GM19395 (cell line): ENCODE measurements at regions not wholly inside any gene's neighbourhood (a gene's known extent, or its start where the extent isn't known, plus 50 kb on each side); places are given as distances from the start of the nearest gene placed in this dataset.

Source experiments
- ATAC-seq: cut with Tn5 transposase; IDR thresholded peaks from one replicate; pipeline ENCODE4 v1.9.1; 2021; ENCODE audit warnings: mild to moderate bottlenecking, moderate library complexity; ENCODE audit not compliant: unreplicated experiment

- ATAC-seq, result no peak
Measured at GRCh38 chr12:38547586-38547985, 231.0 kb downstream of the ALG10B start.

GRCh38 chr12:38555620-38556591 is 239.3 kb downstream of the ALG10B start:
- ATAC-seq, result no peak

DNA sequence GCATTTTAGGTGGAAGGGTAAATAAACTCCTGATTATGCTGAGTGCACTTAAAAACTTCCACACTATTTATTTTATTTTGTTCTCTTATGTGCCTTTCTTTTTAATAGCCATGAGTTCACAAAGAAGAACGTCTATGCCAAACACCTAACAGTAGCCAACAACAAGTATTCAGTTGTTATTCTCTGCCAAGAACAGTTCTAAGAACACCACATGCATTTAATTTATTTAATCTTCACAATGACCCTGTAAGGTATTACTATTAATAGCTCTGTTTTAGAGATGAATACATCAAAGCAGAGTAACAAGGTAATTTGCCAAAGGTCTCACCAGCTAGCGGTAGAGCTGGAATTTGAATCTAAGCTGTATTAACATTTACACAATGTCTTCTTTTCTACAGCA is 240.1 kb downstream of the ALG10B start:
- ATAC-seq, result no peak

DNA sequence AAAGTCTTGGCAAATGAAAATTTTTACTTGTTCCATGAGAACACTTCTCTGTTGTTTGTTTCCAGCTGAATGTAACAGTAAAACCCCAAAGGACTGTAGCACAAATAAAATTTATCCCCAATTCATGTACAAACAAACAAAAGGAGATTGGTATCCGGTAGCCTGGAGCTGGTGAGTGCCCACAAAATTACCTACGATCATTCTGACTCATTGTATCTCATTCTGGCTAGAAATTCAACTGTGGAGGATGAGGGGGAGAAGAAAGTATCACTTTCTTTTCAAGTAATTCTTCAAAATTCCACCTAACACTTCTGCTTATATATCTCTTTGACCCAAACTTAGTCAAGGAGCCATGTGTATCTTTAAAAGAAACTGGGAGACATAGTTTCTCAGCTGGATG is 268.5 kb downstream of the ALG10B start:
- ATAC-seq, result no peak

DNA sequence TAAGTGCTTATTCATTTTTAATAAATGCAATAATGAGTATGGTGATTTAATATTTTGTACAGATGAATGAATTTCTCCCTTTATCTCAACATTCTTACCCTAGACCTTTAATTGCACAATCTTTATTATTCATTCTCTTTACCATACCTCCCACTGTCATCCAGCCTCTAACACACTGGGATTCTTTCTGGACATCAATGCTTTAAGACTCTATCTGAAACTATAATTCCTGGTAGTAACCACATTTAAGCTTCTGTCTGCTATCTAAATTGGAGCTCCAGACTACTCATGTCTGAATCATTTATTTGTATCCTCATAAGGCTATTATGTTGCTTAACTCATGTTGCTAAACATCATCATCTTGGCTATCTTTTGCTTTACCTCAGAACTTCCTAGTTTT is 270.2 kb downstream of the ALG10B start:
- no peak for ATAC-seq

DNA sequence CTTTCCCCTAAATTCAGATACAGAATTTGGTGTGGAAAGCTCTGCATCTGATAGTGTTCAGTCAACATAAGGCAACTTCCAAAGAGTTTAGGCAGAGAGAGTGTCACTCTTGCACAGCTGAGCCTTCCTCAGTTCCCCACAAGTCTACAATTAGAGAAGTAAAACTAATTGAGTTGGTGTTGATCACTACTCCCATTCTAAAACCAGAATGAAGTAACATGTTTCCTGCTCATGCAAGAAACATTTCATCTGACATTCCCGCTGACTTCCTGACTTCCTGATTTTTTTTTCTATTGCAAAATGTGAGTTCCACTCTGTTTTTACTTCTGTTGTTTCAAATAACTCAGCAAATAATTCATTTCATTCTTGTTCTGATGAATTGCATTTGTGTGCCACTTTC is 271.0 kb downstream of the ALG10B start:
- no peak for ATAC-seq

- no peak for ATAC-seq
Measured at GRCh38 chr12:38588624-38589305, 272.2 kb downstream of the ALG10B start.

DNA sequence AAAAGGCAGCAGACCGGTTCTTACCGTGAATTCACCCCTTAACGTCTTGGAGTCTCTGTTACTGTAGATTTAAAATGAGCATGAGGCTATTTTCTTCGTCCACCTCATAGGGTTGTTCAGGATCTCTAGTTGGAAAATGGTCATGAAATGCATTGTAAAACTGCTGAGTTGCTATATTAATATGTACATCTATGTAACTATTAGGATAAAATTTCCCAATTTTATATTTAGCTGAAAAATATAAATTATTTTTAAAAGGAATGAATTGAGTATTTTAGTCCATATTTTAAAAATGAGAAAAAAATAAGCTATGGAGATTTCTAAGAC is 272.7 kb downstream of the ALG10B start:
- ATAC-seq, result no peak

- ATAC-seq, result no peak
Measured at GRCh38 chr12:38601949-38602348, 285.4 kb downstream of the ALG10B start.
